ENCODE measurements at regions not wholly inside any gene's neighbourhood (a gene's known extent, or its start where the extent isn't known, plus 50 kb on each side); places are given as distances from the start of the nearest gene placed in this dataset.
"Not testable (repeated sequence)": the region's sequence is repeated elsewhere in the genome, so short reads cannot be mapped to it uniquely, and the experiment has no call there.

DNA sequence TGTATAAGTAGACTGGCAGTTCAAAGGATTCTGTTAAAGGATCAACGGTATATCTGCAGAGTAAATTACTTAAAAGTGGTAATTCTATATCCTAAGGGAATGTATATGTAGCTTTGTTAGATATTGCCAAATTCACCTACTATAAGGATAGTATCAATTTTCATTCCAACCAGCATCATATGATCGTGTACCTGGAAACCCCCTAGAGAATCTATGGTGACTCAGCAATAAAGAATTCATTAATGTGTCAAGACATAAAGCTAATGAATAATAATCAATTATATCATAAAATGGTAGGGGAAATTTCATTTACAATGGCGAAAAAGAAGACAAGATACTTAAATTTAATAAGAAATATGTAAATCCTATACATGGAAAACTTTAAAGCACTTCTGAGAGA is 234.1 kb upstream of the ACTBL2 start:
- ATAC-seq = no peak
- intact Hi-C loops (cut with micrococcal nuclease) = no loop called here
- H3K4me3 Mint-ChIP-seq = no peak overlapping the region
- H3K27ac Mint-ChIP-seq = no peak overlapping the region
- peaks cover 0 to 9% of the 10 kb centered on the region in 2 donors for H3K9me3 Mint-ChIP-seq
- no peaks in the 10 kb centered on the region for H3K4me1 Mint-ChIP-seq
- Histone ChIP-seq H3K36me3 (ENCODE audit: control insufficient read depth, insufficient read depth, low read length) (no peaks in the 10 kb centered on the region), H3K27ac (ENCODE audit: low read length) (no peak overlapping the region), H3K9me3 (ENCODE audit: control insufficient read depth, insufficient read depth, low read length) (no peaks in the 10 kb centered on the region), H3K4me1 (ENCODE audit: control insufficient read depth, insufficient read depth, low read length) (no peaks in the 10 kb centered on the region), H3K27me3 (ENCODE audit: control insufficient read depth, insufficient read depth, low read length) (no peaks in the 10 kb centered on the region), H3K4me3 (ENCODE audit: low read length) (no peak overlapping the region)
- no CpG with 5 or more reads among the region's 3 CpGs for WGBS (ENCODE audit: insufficient coverage)
- no peaks in the 10 kb centered on the region for H3K36me3 Mint-ChIP-seq
- peaks cover 6 to 26% of the 10 kb centered on the region in 2 donors for H3K27me3 Mint-ChIP-seq (ENCODE audit: low read depth in 2 of 2)
- TF ChIP-seq, protein P1, sequence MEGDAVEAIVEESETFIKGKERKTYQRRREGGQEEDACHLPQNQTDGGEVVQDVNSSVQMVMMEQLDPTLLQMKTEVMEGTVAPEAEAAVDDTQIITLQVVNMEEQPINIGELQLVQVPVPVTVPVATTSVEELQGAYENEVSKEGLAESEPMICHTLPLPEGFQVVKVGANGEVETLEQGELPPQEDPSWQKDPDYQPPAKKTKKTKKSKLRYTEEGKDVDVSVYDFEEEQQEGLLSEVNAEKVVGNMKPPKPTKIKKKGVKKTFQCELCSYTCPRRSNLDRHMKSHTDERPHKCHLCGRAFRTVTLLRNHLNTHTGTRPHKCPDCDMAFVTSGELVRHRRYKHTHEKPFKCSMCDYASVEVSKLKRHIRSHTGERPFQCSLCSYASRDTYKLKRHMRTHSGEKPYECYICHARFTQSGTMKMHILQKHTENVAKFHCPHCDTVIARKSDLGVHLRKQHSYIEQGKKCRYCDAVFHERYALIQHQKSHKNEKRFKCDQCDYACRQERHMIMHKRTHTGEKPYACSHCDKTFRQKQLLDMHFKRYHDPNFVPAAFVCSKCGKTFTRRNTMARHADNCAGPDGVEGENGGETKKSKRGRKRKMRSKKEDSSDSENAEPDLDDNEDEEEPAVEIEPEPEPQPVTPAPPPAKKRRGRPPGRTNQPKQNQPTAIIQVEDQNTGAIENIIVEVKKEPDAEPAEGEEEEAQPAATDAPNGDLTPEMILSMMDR (IDR thresholded peaks at IDR 0.05) = no peak
- no peak for DNase-seq

DNA sequence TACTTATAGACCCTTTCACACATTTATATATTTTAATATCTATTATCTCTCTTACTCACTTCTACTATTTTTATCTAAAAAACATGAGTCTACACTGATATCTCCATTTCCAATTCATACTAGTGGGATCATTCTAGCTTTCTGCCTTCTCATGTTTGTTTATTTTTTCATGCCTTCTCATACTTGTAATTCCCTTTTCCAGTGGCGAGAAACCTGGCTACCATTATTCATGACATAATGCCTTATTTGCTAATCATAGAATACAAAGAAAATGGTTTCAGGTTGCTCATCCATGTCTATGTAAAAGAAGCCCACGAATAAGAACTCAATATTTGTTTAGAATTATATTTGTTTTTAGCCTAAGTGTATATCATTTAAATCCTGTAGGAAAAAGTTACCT is 232.7 kb upstream of the ACTBL2 start:
- no peaks in the 10 kb centered on the region for H3K9me3 ChIP-seq (ENCODE audit: control insufficient read depth, insufficient read depth, low read length)
- no peak for ATAC-seq
- H3K36me3 Mint-ChIP-seq = no peaks in the 10 kb centered on the region
- H3K27me3 Mint-ChIP-seq (ENCODE audit: low read depth in 2 of 2) = peaks cover 4 to 16% of the 10 kb centered on the region in 2 donors
- H3K4me1 ChIP-seq (ENCODE audit: control insufficient read depth, insufficient read depth, low read length) = no peaks in the 10 kb centered on the region
- H3K27ac ChIP-seq (ENCODE audit: low read length) = no peak overlapping the region
- H3K9me3 Mint-ChIP-seq = peaks cover 0 to 7% of the 10 kb centered on the region in 2 donors
- intact Hi-C loops (cut with micrococcal nuclease) = no loop called here
- DNase-seq = no peak
- no peaks in the 10 kb centered on the region for H3K27me3 ChIP-seq (ENCODE audit: control insufficient read depth, insufficient read depth, low read length)
- no peaks in the 10 kb centered on the region for H3K4me1 Mint-ChIP-seq
- H3K36me3 ChIP-seq (ENCODE audit: control insufficient read depth, insufficient read depth, low read length) = no peaks in the 10 kb centered on the region
- 0% methylated on average over 1 of the region's 2 CpGs for WGBS (ENCODE audit: insufficient coverage)
- no peak overlapping the region for H3K4me3 ChIP-seq (ENCODE audit: low read length)
- H3K4me3 Mint-ChIP-seq = no peak overlapping the region
- no peak overlapping the region for H3K27ac Mint-ChIP-seq
- TF ChIP-seq, protein P1 (IDR thresholded peaks at IDR 0.05) = no peak

DNA sequence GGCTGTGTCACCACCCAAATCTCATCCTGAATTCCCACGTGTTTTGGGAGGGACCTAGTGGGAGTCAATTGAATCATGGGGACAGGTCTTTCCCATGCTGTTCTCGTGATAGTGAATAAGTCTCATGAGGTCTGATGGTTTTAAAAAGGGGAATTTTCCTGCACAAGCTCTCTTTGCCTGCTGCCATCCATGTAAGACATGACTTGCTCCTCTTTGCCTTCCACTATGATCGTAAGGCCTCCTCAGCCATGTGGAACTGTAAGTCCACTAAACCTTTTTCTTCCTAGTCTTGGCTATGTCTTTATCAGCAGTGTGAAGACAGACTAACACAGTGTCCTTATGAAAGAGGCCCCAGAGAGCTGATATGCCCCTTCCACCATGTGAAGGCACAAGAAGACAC is 230.9 kb upstream of the ACTBL2 start:
- H3K9me3 Mint-ChIP-seq; H3K4me1 Mint-ChIP-seq; intact Hi-C loops (cut with micrococcal nuclease); ATAC-seq; H3K9me3 ChIP-seq (ENCODE audit: control insufficient read depth, insufficient read depth, low read length); DNase-seq; H3K4me3 ChIP-seq (ENCODE audit: low read length); H3K27me3 ChIP-seq (ENCODE audit: control insufficient read depth, insufficient read depth, low read length); H3K36me3 Mint-ChIP-seq; H3K4me3 Mint-ChIP-seq; H3K4me1 ChIP-seq (ENCODE audit: control insufficient read depth, insufficient read depth, low read length); H3K36me3 ChIP-seq (ENCODE audit: control insufficient read depth, insufficient read depth, low read length); H3K27ac Mint-ChIP-seq; H3K27ac ChIP-seq (ENCODE audit: low read length): not testable (repeated sequence)
- H3K27me3 Mint-ChIP-seq (ENCODE audit: low read depth in 2 of 2) = peaks cover 4 to 16% of the 10 kb centered on the region in 2 donors
- 89% methylated on average over 3 of the region's 3 CpGs for WGBS (ENCODE audit: insufficient coverage)

DNA sequence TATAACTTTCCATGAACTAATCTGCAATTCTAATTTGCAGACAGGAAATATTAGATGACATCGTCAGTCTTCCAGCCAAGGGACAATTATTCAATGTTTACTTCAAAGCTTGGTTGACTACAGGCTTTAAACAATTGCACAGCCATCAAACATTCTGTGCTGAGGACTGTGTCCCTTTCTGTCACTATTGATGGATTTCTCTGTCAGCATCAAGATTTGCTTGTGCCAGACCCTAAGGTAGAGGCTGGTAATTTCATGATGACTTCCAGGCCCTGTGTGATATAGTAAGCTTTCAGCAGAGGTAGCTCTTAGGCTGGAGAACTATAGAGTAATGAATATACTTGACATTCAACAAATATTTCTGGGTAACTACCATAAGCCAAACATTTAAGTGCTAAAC is 229.3 kb upstream of the ACTBL2 start:
- H3K27ac ChIP-seq (ENCODE audit: low read length) = no peak overlapping the region
- no peak for DNase-seq
- TF ChIP-seq, protein P1 (IDR thresholded peaks at IDR 0.05) = no peak
- no peaks in the 10 kb centered on the region for H3K4me1 ChIP-seq (ENCODE audit: control insufficient read depth, insufficient read depth, low read length)
- intact Hi-C loops (cut with micrococcal nuclease) = no loop called here
- no peaks in the 10 kb centered on the region for H3K27me3 ChIP-seq (ENCODE audit: control insufficient read depth, insufficient read depth, low read length)
- no peaks in the 10 kb centered on the region for H3K9me3 ChIP-seq (ENCODE audit: control insufficient read depth, insufficient read depth, low read length)
- no peak for ATAC-seq
- Mint-ChIP-seq H3K27ac (no peak overlapping the region), H3K36me3 (no peaks in the 10 kb centered on the region), H3K4me3 (no peak overlapping the region), H3K9me3 (peaks cover 0 to 7% of the 10 kb centered on the region in 2 donors), H3K27me3 (ENCODE audit: low read depth in 2 of 2) (peaks cover 4 to 7% of the 10 kb centered on the region in 2 donors), H3K4me1 (no peaks in the 10 kb centered on the region)
- H3K4me3 ChIP-seq (ENCODE audit: low read length) = no peak overlapping the region
- H3K36me3 ChIP-seq (ENCODE audit: control insufficient read depth, insufficient read depth, low read length) = no peaks in the 10 kb centered on the region
- WGBS (ENCODE audit: insufficient coverage) = 93% methylated on average over 1 of the region's 1 CpG
